UCSD-AML1 (cell line): ENCODE measurements at regions not wholly inside any gene's neighbourhood (a gene's known extent, or its start where the extent isn't known, plus 50 kb on each side); places are given as distances from the start of the nearest gene placed in this dataset.

ENCODE experiments used
- DNase-seq: peaks from one replicate; lab custom pipeline; 2025; ENCODE audit not compliant: unreplicated experiment; lab: John Stamatoyannopoulos, UW

- no peak for DNase-seq
Measured at GRCh38 chr6:149149653-149150052, 167.9 kb upstream of the TAB2 start.

DNA sequence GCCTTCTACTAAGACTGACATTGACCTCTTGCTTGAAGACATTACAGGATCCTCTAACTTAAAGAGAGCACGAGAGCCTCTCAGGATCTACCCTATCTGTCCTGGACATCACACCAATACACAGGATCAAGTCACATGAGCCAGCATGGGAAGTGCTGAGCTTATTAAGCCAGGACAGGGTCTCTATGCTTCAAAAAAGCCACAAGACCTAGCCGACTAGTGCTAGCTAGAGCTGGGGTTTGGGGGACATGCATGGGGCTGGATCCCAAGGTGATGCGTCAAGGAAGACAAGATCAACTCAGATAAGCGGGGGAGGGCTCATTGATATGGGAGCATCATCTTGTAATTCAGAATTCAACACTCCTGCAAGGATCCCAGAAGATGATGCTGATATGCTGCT is 167.2 kb upstream of the TAB2 start:
- no peak for DNase-seq

DNA sequence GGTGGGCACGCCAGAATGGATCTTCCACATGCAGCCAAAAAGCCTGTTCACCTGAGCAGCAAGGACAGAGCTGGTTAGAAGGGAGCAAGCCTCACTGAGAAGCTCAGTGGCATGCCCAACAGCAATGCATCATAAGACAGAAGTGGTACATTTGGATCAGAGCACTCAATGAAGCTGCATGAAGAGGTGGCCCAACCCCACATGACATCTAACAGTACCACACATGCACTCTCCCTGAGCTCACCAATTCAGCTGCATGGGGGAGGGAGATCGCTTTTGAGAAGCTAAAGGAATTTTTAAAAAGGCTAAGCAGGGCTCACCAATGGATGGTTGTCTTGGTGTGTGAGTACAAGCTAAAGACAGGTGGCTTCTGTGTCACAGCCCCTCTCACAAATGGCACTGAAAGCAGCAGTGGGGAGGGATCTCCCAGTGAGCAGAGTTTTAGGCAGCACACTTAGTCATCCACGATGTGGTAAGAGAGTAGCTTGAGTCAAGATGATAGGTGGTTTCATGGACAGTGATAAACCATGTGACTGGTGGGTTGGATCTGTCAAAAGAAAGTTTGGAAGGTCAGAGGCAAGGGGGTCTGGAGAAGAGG is 166.6 kb upstream of the TAB2 start:
- no peak for DNase-seq

DNA sequence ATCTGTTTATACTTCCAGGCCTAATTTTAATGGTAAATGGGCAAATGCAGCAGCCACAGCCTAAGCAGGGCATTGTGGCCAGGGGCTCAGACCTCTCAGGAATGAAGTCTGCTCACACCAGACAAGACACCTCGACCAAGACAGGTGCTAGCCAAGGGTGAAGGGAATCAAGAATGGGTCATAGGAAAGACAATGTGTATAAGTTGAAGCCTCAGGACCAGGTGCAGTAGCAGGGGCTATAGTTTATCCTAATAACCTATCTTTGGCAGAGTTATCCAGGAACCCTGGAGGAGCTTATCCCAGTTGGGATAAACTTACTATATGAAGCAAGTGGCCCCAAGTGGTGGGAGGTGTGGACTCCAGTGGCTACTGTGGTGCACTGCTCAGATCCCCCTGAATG is 165.0 kb upstream of the TAB2 start:
- DNase-seq, result no peak

- DNase-seq, result no peak
Measured at GRCh38 chr6:149153100-149153499, 164.4 kb upstream of the TAB2 start.

GRCh38 chr6:149153693-149154092 is 163.8 kb upstream of the TAB2 start:
- DNase-seq, result no peak

DNA sequence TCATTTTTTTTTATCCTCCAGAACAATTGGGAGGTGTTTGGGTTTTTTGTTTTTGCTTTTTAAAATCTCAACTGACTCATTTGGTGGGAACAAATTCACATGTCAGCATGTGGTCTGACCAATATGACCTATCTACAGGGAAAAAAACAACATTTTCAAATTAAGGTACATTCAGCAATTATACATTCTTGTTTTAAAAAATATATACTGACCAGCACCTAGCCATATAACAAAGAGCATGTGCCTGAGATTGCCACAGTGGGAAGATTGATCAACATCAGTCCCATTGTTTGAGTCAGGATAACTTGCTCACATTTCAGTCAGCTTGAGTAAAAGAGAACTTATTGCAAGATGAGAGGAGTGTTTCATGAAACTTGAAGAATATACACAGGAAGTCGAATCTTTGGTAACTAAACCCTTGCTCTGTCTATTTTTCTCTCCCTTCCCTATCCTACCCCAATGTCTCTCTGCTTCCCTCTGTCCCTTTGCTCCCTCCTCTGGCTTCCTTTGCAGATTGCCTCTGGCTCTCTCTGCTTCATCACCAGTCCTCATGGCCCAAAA is 163.2 kb upstream of the TAB2 start:
- DNase-seq, result no peak

DNA sequence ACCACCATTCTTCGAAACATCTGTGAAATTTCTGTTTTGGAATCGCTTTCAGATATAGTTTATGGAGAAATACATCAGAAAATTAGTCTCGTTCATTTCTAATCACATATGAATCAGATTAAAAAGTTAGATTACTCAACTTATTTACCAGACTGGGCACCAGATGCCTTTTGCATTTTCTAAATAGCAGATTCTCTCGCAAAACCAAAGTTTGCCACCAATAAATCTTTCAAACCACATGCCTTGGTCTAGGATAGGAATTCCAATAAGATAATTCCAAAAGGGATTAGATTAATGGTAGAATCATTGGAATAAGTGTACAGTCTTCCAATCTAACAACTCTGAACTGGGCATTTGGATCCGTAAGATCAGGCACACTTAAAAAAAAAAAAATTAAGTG is 160.4 kb upstream of the TAB2 start:
- DNase-seq, result no peak

DNA sequence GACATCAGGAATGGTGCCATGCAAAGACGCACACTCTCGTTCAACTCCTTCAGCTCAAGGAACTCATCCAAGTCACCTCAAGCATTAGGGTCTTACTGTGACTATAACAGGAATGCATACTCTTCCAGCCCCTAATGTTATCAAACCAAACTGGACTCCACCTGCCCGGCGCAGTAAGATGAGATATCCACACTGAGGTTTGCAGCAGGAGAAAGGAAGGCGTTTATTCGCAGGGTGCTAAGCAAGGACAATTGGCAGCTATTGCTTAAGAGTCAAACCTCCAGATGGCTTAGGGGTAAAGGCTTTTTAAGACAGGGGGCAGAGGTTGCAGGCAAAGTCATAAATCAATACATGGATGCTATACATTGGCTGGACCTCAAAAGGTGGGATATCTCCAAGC is 159.4 kb upstream of the TAB2 start:
- DNase-seq, result no peak

DNA sequence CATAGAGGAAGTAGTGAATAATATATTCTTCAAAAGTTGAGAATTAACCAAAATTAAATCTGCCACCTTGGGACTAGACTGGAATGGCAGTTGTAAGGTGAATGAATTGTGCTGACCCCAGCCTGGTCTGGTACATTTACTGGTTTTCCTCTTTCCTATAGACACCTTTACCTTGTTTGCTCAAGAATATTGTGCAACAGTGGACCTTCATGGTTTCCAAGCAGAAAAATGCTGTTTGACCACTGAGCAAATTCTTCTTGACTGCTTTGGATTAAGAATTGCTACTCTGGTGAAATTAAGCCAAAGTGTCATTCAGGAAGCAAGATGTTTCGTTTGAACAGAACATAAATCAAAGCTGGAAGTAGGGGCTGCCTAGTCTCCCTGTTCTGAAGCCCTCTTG is 156.6 kb upstream of the TAB2 start:
- DNase-seq, result no peak

GRCh38 chr6:149162924-149163323 is 154.6 kb upstream of the TAB2 start:
- no peak for DNase-seq

DNA sequence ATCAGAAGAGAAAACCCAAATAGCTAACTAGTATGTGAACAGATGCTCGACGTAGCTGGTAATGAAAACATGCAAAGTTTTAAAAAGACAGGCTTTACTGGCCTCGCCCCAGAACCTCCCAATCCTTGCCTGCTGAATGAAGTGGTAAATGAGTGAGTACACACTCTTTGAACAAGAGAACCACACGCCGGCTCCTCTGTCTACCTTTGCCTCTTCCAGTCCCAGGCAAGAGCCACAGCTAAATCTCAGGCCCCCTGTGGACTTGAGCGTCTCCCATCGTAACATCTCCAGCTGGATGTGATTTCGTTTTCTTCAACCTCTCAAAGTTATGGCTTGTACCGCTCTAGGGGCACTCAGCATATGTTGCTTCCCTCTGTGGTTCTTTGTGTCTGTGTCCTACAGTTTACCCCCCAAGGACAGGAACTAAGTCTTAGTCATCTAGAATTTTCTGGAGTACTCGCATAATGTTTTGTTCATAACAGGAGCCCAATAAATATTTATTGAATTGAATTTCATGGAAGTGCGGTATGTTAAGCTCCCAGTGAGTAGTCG is 153.2 kb upstream of the TAB2 start:
- DNase-seq, result no peak

DNA sequence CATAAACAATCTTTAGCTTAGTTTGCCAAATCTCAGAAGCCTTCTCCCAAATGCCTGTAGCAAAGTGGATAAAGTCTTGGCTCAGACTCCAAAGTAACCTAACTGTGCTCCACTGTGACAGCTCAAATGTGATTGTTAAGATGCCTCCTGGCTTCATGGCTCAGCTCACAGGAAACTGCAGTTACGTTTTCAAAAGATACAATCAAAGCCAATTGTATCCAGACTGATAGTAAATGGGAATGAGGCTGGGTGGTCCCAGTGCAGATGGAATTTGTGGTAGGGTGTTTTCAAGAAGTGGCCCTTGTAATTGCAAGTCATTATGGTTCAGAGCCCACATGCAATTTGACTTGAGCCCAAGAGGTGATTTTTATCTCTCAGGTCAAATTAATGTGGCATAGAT is 151.2 kb upstream of the TAB2 start:
- no peak for DNase-seq

DNA sequence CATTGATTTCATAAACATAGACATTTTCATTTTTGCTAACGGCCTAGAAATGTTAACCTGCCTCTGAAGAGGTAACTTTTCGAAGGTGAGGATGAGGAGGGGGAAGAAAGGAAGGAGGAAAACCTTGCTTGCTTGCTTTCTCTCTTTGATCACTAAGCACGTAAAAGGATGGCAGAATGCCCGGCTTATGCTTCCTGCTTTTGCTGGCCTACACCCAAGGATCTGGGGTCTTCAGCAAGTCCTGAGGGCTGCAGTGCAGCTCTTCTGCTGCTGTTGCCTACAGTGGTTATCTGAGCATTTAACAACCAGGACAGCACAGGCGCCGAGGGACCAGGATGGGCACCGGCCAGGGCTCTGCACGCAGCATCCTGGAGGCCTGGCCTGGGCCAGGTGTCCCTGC is 150.8 kb upstream of the TAB2 start:
- no peak for DNase-seq

GRCh38 chr6:149168968-149169367 is 148.5 kb upstream of the TAB2 start:
- peak; percentile 22 for DNase-seq

DNA sequence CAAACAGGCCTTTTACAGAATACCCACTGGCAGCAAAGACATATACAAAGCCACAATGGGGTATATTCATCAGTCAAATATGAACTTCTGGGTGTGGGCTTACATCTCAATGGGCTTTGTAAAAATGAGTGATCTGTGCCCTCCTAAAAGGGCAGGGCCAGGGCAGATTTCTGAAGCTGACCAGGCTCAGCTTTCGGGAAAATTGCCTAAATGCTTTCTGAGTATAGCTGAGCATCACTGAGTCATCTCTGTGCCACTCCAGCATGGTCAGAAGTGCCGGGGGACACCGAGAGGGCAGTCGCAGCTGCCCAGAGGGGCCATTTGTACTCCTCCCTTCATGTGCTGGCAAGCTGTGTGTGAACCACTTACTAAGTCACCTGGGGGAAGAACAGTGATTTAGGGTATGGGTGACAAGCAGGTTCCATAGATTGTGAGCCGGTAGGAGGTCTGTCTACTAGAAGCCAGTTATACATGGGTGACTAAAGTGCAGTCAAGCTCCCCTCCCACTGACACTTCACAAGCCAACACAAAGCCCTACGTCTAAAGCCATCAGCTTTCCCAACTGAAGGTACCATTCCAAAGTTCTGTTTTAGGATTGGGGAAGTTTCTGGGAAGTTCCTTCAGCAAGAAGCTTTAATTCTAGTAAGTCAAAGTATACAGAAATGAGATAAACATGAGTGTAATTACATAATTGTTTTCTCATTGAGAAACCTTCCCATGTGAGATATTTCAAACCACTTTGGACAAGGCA is 147.6 kb upstream of the TAB2 start:
- no peak for DNase-seq

GRCh38 chr6:149170564-149171452 is 146.7 kb upstream of the TAB2 start:
- DNase-seq, result no peak

- DNase-seq, result no peak
Measured at GRCh38 chr6:149173222-149173621, 144.3 kb upstream of the TAB2 start.

GRCh38 chr6:149174962-149175361 is 142.6 kb upstream of the TAB2 start:
- no peak for DNase-seq

DNA sequence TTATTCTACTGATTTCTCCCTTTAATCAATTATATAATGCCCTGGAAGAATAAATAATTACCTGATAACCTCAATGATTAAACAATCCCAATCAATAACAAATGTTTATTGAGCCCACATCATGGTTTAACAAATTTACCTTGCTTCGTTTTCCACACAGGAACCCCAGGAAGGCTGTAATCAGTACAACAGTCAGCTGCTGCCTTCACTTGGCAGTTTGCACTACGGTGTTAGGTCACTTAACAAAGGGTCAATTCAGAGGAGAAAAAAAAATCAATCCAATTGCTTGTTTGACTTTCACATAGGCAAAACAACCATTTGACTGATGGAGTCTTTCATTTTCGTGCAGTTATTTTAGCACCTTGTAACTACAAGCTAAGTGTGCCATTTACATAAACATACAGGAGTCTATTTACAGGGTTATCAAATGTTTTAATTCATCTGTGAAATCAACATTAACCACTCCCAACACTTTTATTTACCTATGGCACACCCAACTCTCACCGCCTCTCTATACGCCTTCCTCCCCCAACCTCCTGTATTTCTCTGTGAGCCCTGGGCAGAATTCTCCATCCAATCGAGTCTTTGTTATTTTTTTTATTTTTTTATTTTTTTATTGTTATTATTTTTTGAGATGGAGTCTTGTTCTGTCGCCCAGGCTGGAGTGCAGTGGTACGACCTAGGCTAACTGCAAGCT is 140.4 kb upstream of the TAB2 start:
- DNase-seq, result no peak

- no peak for DNase-seq
Measured at GRCh38 chr6:149179431-149179830, 138.1 kb upstream of the TAB2 start.
